HL-60 (cell line): ENCODE measurements at regions not wholly inside any gene's neighbourhood (a gene's known extent, or its start where the extent isn't known, plus 50 kb on each side); places are given as distances from the start of the nearest gene placed in this dataset.
"Not testable (repeated sequence)": the region's sequence is repeated elsewhere in the genome, so short reads cannot be mapped to it uniquely, and the experiment has no call there.

Source experiments
- DNase-seq, 2 experiments: peaks; one replicate each; pipeline ENCODE4 v3.0.0-alpha.2; 2010 to 2020; ENCODE audit warnings: low read depth in 1 of 2, low spot score in 1 of 2
- H3K27ac ChIP-seq: fragments of 250-450 bp; sonication (Bioruptor Pico); replicated peaks from 2 replicates; pipeline ENCODE4 v1.5.1; 2020; ENCODE audit warnings: mild to moderate bottlenecking, moderate library complexity
- H3K27me3 ChIP-seq: fragments of 250-450 bp; sonication (Bioruptor Pico); 2 replicates; pipeline ENCODE4 v1.5.1; 2021; ENCODE audit warnings: mild to moderate bottlenecking, moderate library complexity; ENCODE audit not compliant: insufficient read depth, poor library complexity, severe bottlenecking
- H3K4me3 ChIP-seq: replicated peaks from 2 replicates; pipeline ENCODE4 v1.5.1; 2011; ENCODE audit warnings: mild to moderate bottlenecking, control low read depth, low read length; ENCODE audit not compliant: insufficient read depth
- CTCF ChIP-seq: IDR thresholded peaks from one replicate; pipeline ENCODE4 v1.5.1; 2011; ENCODE audit warnings: low read length, control low read depth, inconsistent platforms; ENCODE audit not compliant: insufficient read depth
- GABPA ChIP-seq: IDR thresholded peaks from 2 replicates; pipeline ENCODE4 v1.6.1; 2012; ENCODE audit warnings: low read depth
- POLR2AphosphoS5 ChIP-seq: IDR thresholded peaks from 2 replicates; pipeline ENCODE4 v1.6.1; 2012; ENCODE audit warnings: low read depth
- REST ChIP-seq: IDR thresholded peaks from 2 replicates; pipeline ENCODE4 v1.6.1; 2012; ENCODE audit warnings: low read depth; ENCODE audit not compliant: insufficient replicate concordance
- SPI1 ChIP-seq: IDR thresholded peaks from 2 replicates; pipeline ENCODE4 v1.6.1; 2012; ENCODE audit warnings: low read depth, mild to moderate bottlenecking, borderline replicate concordance

GRCh38 chr9:42371417-42371816 lies 188.0 kb downstream of the SPATA31A6 start:
- H3K4me3 ChIP-seq, DNase-seq, H3K27ac ChIP-seq, H3K27me3 ChIP-seq: not testable (repeated sequence)

GRCh38 chr9:42377530-42378417 lies 194.3 kb downstream of the SPATA31A6 start:
- not testable (repeated sequence) for H3K4me3 ChIP-seq, H3K27ac ChIP-seq, DNase-seq, H3K27me3 ChIP-seq

GRCh38 chr9:42378418-42378815 lies 195.0 kb downstream of the SPATA31A6 start:
- TF ChIP-seq SPI1 (no peak), CTCF (no peak), GABPA (no peak), POLR2AphosphoS5 (no peak), REST (no peak)
- Histone ChIP-seq H3K27me3 (no peaks in the 10 kb centered on the region), H3K27ac (no peak overlapping the region), H3K4me3 (no peak overlapping the region)
- DNase-seq = no peak

- not testable (repeated sequence) for H3K4me3 ChIP-seq, H3K27ac ChIP-seq, DNase-seq, H3K27me3 ChIP-seq
Observed at GRCh38 chr9:42379602-42380001, 196.1 kb downstream of the SPATA31A6 start.

- H3K27me3 ChIP-seq, H3K4me3 ChIP-seq, DNase-seq, H3K27ac ChIP-seq: not testable (repeated sequence)
Observed at GRCh38 chr9:42384585-42384984, 201.1 kb downstream of the SPATA31A6 start.

- not testable (repeated sequence) for DNase-seq, H3K27me3 ChIP-seq
Observed at GRCh38 chr9:42385574-42386120, 202.2 kb downstream of the SPATA31A6 start.

GRCh38 chr9:42386477-42386876 lies 203.0 kb downstream of the SPATA31A6 start:
- Histone ChIP-seq H3K27me3 (no peaks in the 10 kb centered on the region), H3K4me3 (no peak overlapping the region), H3K27ac (no peak overlapping the region)
- TF ChIP-seq CTCF (no peak), POLR2AphosphoS5 (no peak), REST (no peak), GABPA (no peak), SPI1 (no peak)
- no peak for DNase-seq

More at GRCh38 chr9:42385574-42386120, 202.2 kb downstream of the SPATA31A6 start:
- not testable (repeated sequence) for H3K27ac ChIP-seq, H3K4me3 ChIP-seq
